GM12873 (cell line): ENCODE measurements at regions not wholly inside any gene's neighbourhood (a gene's known extent, or its start where the extent isn't known, plus 50 kb on each side); places are given as distances from the start of the nearest gene placed in this dataset.

Experiments used
- TF ChIP-seq, protein P1 (sequence below): IDR thresholded peaks from 2 replicates; pipeline ENCODE4 v1.5.1; 2012; ENCODE audit warnings: low read depth, mild to moderate bottlenecking, moderate library complexity, low read length, control low read depth; ENCODE audit not compliant: insufficient read depth; ENCODE audit errors: missing control alignments

DNA sequence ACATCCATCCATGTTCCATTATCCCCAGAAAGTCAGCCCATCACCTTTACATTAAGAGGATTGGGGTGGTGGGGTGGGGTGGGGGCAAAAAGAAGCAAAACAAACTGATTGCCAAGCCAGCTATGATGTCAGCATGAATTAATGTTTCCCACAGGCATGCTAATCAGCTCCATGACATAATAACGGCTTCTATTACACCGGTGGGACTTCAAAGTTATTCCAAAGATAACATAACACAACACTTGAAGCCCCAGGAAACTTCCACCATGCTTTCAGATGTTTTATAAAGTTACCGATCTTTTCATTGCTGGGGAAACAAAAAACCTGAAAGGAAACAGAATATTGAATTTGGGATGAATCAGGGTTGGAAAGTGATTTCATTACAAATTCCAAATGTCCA lies 155.9 kb upstream of the IRX5 start:
- TF ChIP-seq, protein P1, sequence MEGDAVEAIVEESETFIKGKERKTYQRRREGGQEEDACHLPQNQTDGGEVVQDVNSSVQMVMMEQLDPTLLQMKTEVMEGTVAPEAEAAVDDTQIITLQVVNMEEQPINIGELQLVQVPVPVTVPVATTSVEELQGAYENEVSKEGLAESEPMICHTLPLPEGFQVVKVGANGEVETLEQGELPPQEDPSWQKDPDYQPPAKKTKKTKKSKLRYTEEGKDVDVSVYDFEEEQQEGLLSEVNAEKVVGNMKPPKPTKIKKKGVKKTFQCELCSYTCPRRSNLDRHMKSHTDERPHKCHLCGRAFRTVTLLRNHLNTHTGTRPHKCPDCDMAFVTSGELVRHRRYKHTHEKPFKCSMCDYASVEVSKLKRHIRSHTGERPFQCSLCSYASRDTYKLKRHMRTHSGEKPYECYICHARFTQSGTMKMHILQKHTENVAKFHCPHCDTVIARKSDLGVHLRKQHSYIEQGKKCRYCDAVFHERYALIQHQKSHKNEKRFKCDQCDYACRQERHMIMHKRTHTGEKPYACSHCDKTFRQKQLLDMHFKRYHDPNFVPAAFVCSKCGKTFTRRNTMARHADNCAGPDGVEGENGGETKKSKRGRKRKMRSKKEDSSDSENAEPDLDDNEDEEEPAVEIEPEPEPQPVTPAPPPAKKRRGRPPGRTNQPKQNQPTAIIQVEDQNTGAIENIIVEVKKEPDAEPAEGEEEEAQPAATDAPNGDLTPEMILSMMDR = no peak

DNA sequence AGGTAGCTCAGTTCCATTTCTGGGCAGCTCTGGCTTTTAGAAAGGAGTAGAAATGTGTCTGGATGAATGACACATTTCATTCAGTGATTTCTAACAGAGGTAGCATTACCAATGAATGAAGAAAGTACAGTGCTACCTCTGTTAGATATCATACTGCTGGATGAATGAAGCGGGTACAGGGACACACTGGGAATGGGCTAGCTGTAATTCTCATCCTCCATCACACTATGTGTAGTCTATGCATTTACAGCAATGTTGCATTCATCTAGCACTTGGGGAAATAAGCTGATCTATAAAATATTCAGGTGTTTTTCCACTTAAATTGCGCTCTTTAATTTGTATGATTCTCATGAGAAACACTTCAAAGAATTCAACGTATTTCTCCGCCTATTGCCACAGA lies 158.3 kb upstream of the IRX5 start:
- TF ChIP-seq, protein P1 = no peak

DNA sequence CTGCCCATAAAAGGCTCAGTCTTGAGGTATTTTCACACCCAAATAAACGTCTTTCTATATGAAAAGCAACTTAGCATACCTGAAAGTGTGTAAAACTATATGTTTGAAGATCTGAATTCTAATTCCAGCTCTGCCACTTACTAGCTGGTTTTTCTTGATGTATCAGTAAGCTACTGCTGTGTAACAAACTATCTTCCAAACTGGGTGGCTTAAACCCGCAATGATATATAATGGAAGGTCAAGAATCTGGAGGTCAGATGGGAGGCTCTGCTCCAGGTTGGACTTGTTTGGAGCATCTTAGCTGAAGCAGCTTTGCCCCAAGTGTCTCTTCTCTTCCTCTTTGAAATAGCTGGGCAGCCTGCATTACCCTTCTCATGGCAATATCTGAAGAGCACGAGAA lies 164.3 kb upstream of the IRX5 start:
- TF ChIP-seq, protein P1 = no peak

DNA sequence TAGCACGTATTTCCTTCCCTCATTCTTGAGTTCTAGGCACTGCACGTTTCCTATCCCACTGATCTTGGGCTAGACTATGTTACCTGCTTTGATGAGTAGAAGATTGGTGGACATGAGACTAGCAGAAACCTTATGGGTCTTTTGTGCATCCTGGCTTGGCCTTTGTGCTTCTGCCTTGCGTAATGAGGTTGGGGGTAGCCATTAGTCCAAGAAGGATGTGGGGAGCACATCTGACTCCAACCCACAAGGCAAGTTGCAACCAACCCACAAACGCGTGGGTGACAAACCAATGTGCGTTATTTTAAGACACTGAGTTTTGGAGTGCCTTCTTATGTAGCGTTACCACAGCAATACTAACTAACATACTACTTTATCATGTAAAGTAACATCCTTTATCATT lies 180.4 kb upstream of the IRX5 start:
- TF ChIP-seq, protein P1 = no peak

DNA sequence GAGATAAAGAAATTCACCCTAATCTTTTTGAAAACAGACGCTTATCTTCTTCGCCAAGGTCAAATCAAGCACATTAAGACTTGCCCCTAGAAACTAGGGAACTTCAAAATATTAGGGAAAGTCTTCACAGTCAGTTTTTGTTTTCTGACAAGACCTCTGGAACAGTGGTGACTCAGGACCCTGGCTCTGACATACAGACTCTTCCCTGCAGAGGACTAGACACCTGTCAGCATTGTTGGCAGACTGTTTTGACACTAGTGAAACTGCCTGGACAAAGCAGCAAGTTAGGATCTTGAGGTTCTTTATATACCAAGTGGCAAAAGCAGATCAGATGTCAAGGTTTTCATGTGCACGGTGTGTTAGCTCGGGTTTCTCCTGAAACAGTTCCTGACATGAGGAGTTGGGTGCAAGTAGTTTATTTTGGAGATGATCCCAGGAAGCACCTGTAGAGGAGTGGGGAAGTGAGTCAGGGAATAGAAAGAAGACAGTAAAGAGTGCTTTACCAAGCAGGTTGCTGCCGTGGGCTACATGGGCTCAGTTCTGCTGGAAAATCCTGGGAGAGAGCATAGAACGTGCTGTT lies 182.0 kb upstream of the IRX5 start:
- TF ChIP-seq, protein P1 = no peak

DNA sequence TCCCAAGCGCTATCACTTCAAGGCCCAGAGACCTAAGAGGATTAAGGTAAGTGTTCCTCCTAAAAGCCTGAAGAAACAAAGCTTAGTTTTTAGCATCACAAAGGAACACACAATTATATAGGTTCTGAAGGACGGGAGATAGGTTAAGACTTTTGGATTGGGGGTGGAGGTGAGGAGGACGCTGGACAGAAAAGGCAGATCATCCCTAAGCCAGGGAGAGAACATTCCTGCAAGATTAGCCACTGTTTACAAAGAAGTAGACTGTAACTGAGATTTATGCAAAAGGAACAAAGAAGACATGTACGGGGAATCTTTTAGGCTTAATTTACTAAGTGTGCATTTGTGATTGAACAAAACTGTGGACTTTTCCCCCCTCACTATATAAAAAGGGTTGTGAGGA lies 184.1 kb upstream of the IRX5 start:
- TF ChIP-seq, protein P1 = no peak

DNA sequence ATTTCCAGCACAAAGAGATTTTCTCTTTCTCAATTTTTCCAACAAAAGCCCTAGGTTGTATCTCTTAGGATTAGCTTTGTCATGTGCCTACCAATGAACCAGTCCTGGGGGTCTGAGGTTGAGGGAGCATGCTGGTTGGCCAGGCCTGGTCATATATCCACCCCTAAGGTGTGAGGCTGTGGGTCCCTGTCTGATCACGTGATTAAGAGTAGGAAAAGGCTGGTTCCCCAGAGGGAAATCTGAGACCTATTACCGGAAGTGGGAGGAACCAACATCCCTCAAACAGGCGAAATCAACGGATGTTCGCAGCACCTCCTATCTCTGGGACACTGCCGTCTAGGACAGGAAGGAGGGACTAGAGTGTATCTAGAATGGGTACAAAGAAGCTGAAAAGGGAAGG lies 185.7 kb upstream of the IRX5 start:
- TF ChIP-seq, protein P1 = no peak
